ENCODE measurements at regions not wholly inside any gene's neighbourhood (a gene's known extent, or its start where the extent isn't known, plus 50 kb on each side); places are given as distances from the start of the nearest gene placed in this dataset.
"Not testable (repeated sequence)": the region's sequence is repeated elsewhere in the genome, so short reads cannot be mapped to it uniquely, and the experiment has no call there.

- WGBS, 2 donors: 55 to 61% methylated on average over 7 to 19 of the region's 26 CpGs
- Histone ChIP-seq H3K27me3 (no peaks in the 10 kb centered on the region), H3K36me3 (replicated peaks in 1 of 2; ENCODE audit: insufficient read depth in 1 of 2, low read depth in 2 of 2) (no peaks in the 10 kb centered on the region), H3K27ac (no peak overlapping the region), H3K4me3 (no peak overlapping the region), H3K4me1 (no peaks in the 10 kb centered on the region), H3K9me3 (no peaks in the 10 kb centered on the region)
- DNase-seq (no peak), ATAC-seq (no peak)
- intact Hi-C loops (cut with DNase I): no loop called here
- TF ChIP-seq POLR2A (IDR thresholded peaks at IDR 0.05): no peak
- no peak for TF ChIP-seq CTCF (IDR thresholded peaks at IDR 0.05)
Measured at GRCh38 chr12:131385313-131386166, 325.4 kb upstream of the SFSWAP start.

GRCh38 chr12:131386167-131386521 is 324.7 kb upstream of the SFSWAP start:
- ATAC-seq: no peak
- DNase-seq: no peak
- Histone ChIP-seq H3K4me1 (no peaks in the 10 kb centered on the region), H3K27ac (no peak overlapping the region), H3K36me3 (replicated peaks in 1 of 2; ENCODE audit: insufficient read depth in 1 of 2, low read depth in 2 of 2) (no peaks in the 10 kb centered on the region), H3K27me3 (no peaks in the 10 kb centered on the region), H3K9me3 (no peaks in the 10 kb centered on the region), H3K4me3 (no peak overlapping the region)
- TF ChIP-seq CTCF (IDR thresholded peaks at IDR 0.05) (no peak), POLR2A (IDR thresholded peaks at IDR 0.05) (no peak)
- intact Hi-C loops (cut with DNase I): no loop called here
- 36 to 42% methylated on average over 7 to 9 of the region's 9 CpGs for WGBS, 2 donors

GRCh38 chr12:131386781-131387180 is 324.1 kb upstream of the SFSWAP start:
- DNase-seq: no peak
- intact Hi-C loops (cut with DNase I): no loop called here
- H3K9me3 ChIP-seq: no peaks in the 10 kb centered on the region
- H3K4me1 ChIP-seq: no peaks in the 10 kb centered on the region
- no peak overlapping the region for H3K4me3 ChIP-seq
- ATAC-seq: no peak
- H3K27ac ChIP-seq: no peak overlapping the region
- TF ChIP-seq POLR2A (IDR thresholded peaks at IDR 0.05) (no peak), CTCF (IDR thresholded peaks at IDR 0.05) (no peak)
- no peaks in the 10 kb centered on the region for H3K36me3 ChIP-seq (replicated peaks in 1 of 2; ENCODE audit: insufficient read depth in 1 of 2, low read depth in 2 of 2)
- H3K27me3 ChIP-seq: no peaks in the 10 kb centered on the region
- WGBS, 2 donors: 44 to 45% methylated on average over 11 of the region's 11 CpGs

GRCh38 chr12:131387281-131388163 is 323.4 kb upstream of the SFSWAP start:
- H3K4me3 ChIP-seq: no peak overlapping the region
- 31 to 56% methylated on average over 5 to 35 of the region's 35 CpGs for WGBS, 2 donors

GRCh38 chr12:131388164-131389053 is 322.5 kb upstream of the SFSWAP start:
- WGBS, 2 donors: 26 to 47% methylated on average over 5 to 8 of the region's 10 CpGs
- H3K27me3 ChIP-seq; H3K4me1 ChIP-seq; H3K36me3 ChIP-seq (replicated peaks in 1 of 2; ENCODE audit: insufficient read depth in 1 of 2, low read depth in 2 of 2); DNase-seq; ATAC-seq; H3K9me3 ChIP-seq; intact Hi-C loops (cut with DNase I); H3K4me3 ChIP-seq; H3K27ac ChIP-seq: not testable (repeated sequence)

More at GRCh38 chr12:131387281-131388163, 323.4 kb upstream of the SFSWAP start:
- DNase-seq (no peak), ATAC-seq (no peak)
- Histone ChIP-seq H3K27ac (no peak overlapping the region), H3K36me3 (replicated peaks in 1 of 2; ENCODE audit: insufficient read depth in 1 of 2, low read depth in 2 of 2) (no peaks in the 10 kb centered on the region), H3K4me1 (no peaks in the 10 kb centered on the region), H3K9me3 (no peaks in the 10 kb centered on the region), H3K27me3 (no peaks in the 10 kb centered on the region)
- no peak for TF ChIP-seq CTCF (IDR thresholded peaks at IDR 0.05)
- no peak for TF ChIP-seq POLR2A (IDR thresholded peaks at IDR 0.05)
- intact Hi-C loops (cut with DNase I): no loop called here
